GM18907 (cell line): ENCODE measurements at regions not wholly inside any gene's neighbourhood (a gene's known extent, or its start where the extent isn't known, plus 50 kb on each side); places are given as distances from the start of the nearest gene placed in this dataset.
"Not testable (repeated sequence)": the region's sequence is repeated elsewhere in the genome, so short reads cannot be mapped to it uniquely, and the experiment has no call there.

Source experiments
- ATAC-seq: cut with Tn5 transposase; IDR thresholded peaks from one replicate; pipeline ENCODE4 v1.9.1; 2021; ENCODE audit warnings: mild to moderate bottlenecking, moderate library complexity; ENCODE audit not compliant: unreplicated experiment

GRCh38 chr3:154842536-154842935 is 237.6 kb upstream of the MME start:
- ATAC-seq, result no peak

GRCh38 chr3:154835639-154836038 is 244.5 kb upstream of the MME start:
- no peak for ATAC-seq

GRCh38 chr3:154834831-154835230 is 245.3 kb upstream of the MME start:
- ATAC-seq, result not testable (repeated sequence)

- no peak for ATAC-seq
Measured at GRCh38 chr3:154829929-154830328, 250.2 kb upstream of the MME start.

- ATAC-seq, result no peak
Measured at GRCh38 chr3:154819491-154819890, 260.6 kb upstream of the MME start.

GRCh38 chr3:154818676-154819255 is 261.4 kb upstream of the MME start:
- no peak for ATAC-seq

GRCh38 chr3:154810017-154810416 is 270.1 kb upstream of the MME start:
- not testable (repeated sequence) for ATAC-seq

GRCh38 chr3:154801729-154802128 is 278.4 kb upstream of the MME start:
- no peak for ATAC-seq

GRCh38 chr3:154799800-154800199 is 280.3 kb upstream of the MME start:
- no peak for ATAC-seq

GRCh38 chr3:154795582-154795981 is 284.5 kb upstream of the MME start:
- no peak for ATAC-seq

- ATAC-seq, result no peak
Measured at GRCh38 chr3:154794814-154795445, 285.2 kb upstream of the MME start.

GRCh38 chr3:154794391-154794790 is 285.7 kb upstream of the MME start:
- no peak for ATAC-seq

- no peak for ATAC-seq
Measured at GRCh38 chr3:154792828-154793227, 287.3 kb upstream of the MME start.

GRCh38 chr3:154791611-154792010 is 288.5 kb upstream of the MME start:
- ATAC-seq, result no peak

- ATAC-seq, result no peak
Measured at GRCh38 chr3:154786724-154787123, 293.4 kb upstream of the MME start.

GRCh38 chr3:154783521-154783931 is 296.6 kb upstream of the MME start:
- ATAC-seq, result no peak

GRCh38 chr3:154783061-154783460 is 297.1 kb upstream of the MME start:
- no peak for ATAC-seq

GRCh38 chr3:154782151-154782550 is 298.0 kb upstream of the MME start:
- ATAC-seq, result no peak

- no peak for ATAC-seq
Measured at GRCh38 chr3:154781595-154781994, 298.5 kb upstream of the MME start.

GRCh38 chr3:154780263-154780662 is 299.9 kb upstream of the MME start:
- ATAC-seq, result no peak

- ATAC-seq, result no peak
Measured at GRCh38 chr3:154779571-154779970, 300.5 kb upstream of the MME start.

GRCh38 chr3:154778057-154778456 is 302.1 kb upstream of the MME start:
- ATAC-seq, result no peak
